PFSK-1 (cell line): ENCODE measurements at regions not wholly inside any gene's neighbourhood (a gene's known extent, or its start where the extent isn't known, plus 50 kb on each side); places are given as distances from the start of the nearest gene placed in this dataset.

Experiments
- FOXP2 ChIP-seq: optimal IDR thresholded peaks from 2 replicates; pipeline ENCODE3; 2011; ENCODE audit warnings: borderline replicate concordance, control low read depth, inconsistent platforms; ENCODE audit not compliant: insufficient read depth; ENCODE audit errors: extremely low read length, extremely low read depth
- POLR2AphosphoS5 ChIP-seq: IDR thresholded peaks from 2 replicates; pipeline ENCODE4 v1.6.1; 2012; ENCODE audit warnings: low read depth, mild to moderate bottlenecking, control low read depth, low read length, moderate library complexity

DNA sequence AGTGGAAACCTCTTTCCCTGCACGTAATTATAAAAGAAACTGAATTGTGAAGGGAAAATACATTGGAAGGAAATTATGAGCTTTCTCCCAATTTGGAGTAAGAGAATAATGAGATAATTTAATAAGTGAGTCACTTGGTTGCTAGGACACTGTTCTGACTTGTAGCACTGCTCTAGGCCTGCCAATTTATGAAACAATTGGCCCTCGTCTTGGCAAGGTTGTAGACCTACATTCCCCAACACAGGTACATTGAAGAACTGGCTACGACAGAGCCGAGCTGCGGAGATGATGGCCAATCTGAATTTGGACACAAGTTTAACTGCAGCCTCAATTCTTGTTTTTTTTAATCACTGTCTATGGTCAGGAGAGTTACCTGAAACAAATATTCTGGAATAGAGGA is 674.1 kb downstream of the MECOM start:
- TF ChIP-seq POLR2AphosphoS5 (no peak), FOXP2 (no peak)
